GM18498 (cell line): ENCODE measurements at regions not wholly inside any gene's neighbourhood (a gene's known extent, or its start where the extent isn't known, plus 50 kb on each side); places are given as distances from the start of the nearest gene placed in this dataset.
"Not testable (repeated sequence)": the region's sequence is repeated elsewhere in the genome, so short reads cannot be mapped to it uniquely, and the experiment has no call there.

ENCODE experiments used
- ATAC-seq: cut with Tn5 transposase; IDR thresholded peaks from one replicate; pipeline ENCODE4 v1.9.1; 2021; ENCODE audit warnings: mild to moderate bottlenecking, moderate library complexity; ENCODE audit not compliant: unreplicated experiment

DNA sequence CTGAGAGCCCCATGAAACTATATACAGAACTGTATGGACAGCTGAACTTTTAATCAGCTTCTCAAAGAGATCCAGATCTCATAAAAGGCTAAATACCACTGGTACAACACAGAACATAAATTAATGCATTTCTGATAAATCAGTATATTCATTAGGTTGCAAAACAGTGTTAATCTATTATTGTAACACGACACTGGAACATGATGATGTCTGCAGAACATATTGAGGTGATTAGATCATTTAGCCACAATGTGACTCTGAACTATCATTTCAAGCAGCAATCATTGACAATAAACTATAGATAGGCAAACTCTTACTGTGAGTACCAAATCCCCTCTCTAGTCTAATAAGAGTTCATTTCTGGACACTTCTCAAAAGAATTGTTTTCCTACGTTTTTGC lies 50.3 kb downstream of the GASK1B start:
- ATAC-seq = no peak

DNA sequence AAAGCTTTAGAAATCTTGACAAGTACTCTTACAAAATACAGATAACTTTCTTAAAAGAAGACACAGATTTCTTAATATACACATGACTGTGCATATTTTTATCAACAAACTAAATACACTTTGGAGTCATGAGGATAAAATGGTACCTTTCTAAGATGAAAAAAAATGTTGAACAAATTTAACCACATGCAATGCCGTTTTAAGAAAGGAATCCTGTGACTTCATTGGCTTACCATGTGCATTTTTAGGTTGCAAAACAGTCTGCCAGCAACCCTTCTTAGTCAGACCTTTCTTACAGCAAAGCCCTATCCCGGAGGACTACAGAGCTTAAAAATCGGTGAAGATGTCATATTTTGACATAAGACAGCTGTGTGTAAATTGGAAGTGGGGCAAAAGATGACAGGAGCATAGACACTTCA lies 51.7 kb downstream of the GASK1B start:
- no peak for ATAC-seq

DNA sequence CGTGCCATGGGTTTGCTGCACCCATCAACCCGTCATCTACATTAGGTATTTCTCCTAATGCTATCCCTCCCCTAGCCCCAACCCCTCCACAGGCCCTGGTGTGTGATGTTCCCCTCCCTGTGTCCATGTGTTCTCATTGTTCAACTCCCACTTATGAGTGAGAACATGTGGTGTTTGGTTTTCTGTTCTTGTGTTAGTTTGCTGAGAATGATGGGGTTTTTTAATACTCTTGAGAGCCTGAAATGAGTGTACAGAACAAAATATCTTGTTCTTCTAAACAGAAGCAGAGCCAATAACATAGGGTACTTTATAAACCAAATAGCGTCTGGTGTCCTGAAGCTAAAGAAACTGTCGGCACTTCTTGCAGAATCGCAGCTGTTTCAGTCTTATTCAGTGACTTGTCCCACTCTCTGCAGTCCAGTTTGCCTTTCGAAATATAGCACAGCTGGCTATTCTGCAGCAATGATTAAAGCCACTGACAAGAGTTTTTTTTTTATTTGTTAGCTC lies 52.1 kb downstream of the GASK1B start:
- ATAC-seq = not testable (repeated sequence)

DNA sequence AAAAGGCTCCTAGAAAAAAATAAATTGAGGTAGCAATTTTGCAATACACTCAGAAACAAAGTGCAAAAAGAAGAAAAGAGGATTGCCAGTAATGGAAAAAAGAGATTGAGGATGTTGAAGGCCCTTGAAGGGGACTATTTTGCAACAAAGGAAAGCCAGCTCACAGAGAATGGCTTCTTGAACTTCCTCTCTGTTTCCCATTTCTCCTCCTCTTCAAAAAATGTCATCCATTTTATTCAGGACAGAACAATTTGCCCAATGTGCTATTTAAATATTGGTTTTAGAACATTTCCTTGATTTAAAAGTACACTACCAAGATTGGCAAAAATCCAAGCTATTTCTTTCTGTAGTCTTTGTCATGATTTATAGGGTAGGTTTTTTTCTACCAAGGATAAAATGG lies 60.2 kb downstream of the GASK1B start:
- no peak for ATAC-seq

DNA sequence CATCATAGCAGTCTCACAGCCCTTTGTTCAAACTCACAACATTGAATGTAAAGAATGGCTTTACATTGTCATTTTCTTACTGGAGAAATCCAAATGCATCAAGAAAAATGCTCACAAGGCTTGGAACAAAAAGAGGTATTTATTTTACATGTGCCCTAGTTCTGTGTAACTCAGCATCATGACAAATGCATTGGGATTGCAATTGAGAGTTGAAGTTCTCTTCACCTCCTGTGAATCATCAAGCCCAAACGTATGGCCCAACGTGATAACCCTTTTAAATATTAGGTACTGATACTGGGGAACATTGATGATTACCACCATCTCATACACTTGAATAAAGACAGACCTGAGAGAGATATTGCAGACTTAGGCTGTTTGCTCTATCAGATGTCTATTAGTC lies 61.6 kb downstream of the GASK1B start:
- no peak for ATAC-seq

DNA sequence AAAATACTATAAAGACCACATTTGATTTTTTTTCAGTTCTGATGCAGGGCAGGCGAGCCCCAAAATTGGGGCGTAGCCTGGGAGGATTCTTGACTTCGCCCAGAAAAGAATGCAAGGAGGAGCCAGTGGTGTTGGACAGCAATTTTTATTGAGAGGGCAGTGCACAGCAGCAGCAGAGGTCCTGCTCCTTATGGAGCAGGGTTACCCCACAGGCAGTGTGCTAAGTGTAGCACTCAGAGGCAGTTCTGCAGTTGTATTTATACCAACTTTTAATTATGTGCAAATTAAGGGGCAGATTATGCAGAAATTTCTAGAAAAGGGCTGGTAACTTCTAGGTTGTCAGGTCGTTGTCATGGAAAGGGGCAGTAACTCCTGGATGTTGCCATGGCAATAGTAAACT lies 69.9 kb downstream of the GASK1B start:
- ATAC-seq = no peak

DNA sequence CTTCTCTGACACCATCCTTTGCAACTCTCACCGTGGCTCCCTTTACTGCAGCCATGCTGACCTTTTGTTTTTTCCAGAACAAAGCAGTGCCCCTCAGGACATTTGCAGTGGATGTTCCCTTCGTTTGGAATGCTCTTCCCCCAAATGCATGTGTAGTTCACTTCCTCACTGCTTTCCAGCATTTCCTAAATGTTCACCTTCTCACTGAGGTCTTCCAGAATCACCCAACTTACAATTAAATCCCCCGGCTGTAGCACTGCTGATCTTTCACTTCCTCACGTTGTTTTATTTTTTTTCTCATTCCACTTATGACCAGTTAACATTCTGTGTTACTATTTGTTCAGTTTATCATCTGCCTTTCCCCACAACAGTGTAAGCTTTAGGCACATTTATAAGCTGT lies 73.1 kb downstream of the GASK1B start:
- ATAC-seq = no peak

DNA sequence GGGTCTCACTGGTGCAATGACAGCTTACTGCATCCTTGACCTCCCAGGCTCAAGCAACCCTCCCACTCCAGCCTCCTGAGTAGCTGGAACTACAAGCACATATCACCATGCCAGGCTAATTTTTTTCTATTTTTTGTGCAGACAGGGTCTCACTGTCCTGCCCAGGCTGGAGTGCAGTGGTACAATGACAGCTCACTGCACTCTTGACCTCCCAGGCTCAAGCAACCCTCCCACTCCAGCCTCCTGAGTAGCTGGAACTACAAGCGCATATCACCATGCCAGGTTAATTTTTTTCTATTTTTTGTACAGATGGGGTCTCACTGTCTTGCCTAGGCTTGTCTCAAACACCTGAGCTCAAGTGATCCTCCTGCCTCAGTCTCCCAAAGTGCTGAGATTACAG lies 74.0 kb downstream of the GASK1B start:
- no peak for ATAC-seq

DNA sequence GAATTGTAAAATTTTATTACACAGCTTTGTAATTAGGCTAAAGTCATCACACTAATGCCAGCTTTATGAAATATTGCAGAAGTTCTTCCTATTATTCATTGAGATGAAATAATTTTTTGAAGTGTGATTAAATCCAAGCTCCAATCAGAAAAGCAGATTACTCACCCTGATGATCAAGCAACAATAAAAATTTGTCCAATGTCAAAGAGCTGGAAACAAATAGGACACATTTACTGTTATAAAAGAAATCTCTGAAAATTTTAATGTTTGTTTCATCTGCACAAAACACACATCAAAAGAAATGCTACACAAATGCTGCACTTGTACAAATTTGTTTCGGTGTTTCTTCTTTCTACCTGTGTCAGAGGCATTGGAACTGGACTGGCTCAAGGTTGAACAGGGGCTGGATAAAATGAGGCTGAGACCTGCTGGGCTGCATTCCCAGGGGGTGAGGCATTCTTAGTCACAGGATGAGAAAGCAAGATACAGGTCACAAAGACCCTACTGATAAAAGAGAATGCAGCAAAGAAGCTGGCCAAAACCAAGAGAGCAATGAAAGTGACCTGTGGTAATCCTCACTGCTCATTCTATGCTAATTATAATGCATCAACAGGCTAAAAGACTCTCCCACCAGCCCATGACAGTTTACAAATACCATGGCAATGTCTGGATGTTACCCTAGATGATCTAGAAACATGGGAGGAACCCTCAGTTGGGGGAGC lies 78.3 kb downstream of the GASK1B start:
- no peak for ATAC-seq

DNA sequence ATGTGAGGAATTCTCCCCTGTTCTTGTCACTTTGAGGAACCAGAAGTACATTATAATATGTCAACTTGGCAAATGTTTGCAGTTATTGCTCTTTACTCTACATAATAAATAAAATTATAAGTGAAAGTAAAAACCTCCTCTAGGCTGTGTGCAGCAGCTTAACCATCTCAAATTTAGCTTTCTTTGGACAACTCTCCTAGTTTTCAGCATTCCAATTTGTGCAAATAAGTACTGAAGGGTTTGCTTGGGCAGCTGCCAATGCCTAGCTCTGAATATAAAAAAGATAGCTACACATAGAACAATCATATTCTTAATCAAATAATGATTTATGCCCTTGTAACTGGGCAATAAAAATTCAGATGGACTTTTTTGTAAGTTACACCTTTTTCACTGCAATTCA lies 82.5 kb downstream of the GASK1B start:
- no peak for ATAC-seq

DNA sequence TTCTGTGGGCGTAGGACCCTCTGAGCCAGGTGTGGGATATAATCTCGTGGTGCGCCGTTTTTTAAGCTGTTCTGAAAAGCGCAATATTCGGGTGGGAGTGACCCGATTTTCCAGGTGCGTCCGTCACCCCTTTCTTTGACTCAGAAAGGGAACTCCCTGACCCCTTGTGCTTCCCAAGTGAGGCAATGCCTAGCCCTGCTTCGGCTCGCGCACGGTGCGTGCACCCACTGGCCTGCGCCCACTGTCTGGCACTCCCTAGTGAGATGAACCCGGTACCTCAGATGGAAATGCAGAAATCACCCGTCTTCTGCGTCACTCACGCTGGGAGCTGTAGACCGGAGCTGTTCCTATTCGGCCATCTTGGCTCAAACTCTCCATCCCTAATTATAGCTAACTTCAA lies 82.9 kb downstream of the GASK1B start:
- ATAC-seq = not testable (repeated sequence)

DNA sequence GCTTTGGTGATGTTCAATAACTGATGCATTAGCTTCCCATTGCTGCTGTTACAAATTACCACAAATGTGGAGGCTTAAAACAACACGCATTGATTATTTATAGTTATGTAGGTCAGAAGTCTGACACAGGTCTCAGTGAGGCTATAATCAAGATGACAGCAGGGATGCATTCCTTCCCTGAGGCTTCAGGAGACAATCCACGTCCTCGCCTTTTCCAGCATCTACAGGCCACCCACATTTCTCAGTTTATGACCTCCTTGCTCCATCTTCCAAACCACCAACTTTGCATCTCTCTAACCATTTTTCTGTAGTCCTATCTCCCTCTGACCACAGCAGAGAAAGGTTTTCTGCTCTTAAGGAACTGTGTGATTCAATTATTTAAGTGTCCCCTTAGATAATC lies 92.5 kb downstream of the GASK1B start:
- ATAC-seq = no peak

DNA sequence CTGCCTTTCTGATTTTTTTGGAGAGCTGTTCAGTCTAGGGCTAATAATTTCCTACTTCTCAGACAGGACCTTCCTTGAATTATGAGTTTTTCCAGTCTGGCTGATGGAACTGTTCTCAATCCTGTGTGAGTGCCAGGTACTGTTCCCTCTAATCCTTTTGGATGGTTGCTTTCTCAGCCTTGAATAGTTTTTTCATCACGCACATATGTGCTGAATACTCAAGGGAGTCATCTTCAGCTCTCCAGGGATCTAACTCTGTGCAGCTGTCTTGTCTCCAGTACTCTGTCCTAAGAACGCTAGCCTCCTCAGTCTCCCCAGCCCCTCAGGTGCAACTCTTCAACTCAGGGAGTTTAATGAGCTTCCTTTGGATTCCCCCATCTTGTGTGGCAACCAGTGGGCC lies 93.2 kb downstream of the GASK1B start:
- no peak for ATAC-seq

DNA sequence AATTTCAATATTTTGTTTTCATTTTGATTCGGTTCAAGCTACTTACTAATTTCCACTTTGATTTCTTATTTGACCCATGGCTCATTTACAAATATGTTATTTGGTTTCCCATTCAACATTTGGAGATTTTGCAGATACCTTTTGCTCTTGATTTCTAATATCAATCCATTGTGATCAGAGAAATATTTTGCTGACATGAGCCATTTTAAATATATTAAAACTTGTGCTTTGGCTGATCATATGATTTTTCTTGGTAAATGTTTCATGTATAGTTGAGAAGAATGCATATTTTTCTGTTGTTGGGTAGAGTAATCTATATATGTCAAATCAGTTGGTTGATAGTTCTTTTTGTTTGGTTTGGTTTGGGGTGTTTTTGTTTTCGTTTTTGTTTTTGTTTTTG lies 95.0 kb downstream of the GASK1B start:
- ATAC-seq = no peak

DNA sequence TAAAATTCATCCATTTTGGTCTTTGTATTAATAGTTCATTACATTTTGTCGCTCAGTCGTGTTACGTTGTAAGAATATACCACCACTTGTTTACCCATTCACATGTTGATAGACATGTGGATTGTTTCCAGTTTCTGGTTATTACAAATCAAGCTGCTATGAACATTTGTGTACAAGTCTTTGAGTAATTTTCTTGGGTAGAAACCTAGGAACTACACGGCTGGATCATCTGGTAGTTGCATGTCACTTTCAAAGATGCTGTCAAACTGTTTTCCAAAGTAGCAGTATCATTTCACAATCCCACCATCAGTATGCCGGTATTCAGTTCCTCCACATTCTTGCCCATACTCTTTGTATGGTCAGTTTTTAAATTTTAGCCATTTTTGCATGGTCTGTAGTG lies 98.0 kb downstream of the GASK1B start:
- no peak for ATAC-seq

DNA sequence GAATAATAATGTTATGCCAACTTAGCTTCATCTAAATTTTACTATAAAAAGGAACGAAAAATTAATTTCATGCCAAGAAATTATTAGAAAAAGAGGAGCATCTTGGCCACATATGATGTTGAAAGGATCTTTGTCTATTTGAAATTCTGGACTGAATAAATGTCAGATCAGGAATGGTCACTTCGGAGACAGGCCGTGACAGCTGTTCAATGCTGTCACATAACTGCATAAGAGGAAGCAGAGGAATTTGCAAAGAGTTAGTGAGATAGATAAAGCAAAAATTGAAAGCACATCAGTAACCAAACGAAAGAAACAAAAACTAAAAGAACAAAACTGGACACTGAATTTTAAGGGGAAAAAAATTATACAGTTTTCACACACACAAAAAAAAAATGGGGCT lies 100.9 kb downstream of the GASK1B start:
- ATAC-seq = no peak

DNA sequence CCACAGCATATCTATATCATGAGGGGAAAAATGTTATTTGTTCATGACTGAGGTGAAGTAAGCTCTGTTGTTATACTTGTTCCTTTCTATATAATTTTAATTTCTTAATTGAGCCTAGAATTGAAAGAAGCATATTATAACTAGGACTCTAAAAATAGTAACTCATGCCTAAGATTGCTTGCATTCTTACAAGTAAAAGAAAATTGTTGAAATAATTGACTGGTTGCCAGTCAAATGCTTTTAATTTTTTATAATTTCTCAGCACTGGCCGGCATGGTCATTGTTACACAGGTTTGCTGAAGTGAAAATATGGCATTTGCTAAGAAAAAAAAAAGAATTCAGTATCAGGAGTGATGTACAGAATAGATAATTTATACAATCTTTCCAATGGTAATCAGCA lies 104.8 kb downstream of the GASK1B start:
- ATAC-seq = no peak

DNA sequence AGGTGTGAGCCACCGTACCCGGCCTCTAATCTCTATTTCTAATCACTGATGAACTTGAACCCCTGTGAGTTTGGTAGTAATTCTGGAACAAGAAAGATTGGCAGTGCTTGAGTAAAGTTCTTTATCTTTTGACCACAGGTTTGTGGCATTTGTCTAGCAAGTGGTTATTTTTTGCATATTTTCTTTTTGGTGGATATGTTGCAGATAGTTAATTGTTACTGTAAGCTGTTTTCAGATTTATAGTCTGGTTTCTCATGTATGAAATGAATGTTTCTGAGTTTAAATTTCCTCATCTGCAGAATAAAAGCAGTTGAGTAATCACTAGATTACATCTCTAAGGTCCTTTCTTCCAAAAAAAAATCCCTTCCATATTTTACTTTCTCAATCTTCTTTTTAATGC lies 105.2 kb downstream of the GASK1B start:
- no peak for ATAC-seq

DNA sequence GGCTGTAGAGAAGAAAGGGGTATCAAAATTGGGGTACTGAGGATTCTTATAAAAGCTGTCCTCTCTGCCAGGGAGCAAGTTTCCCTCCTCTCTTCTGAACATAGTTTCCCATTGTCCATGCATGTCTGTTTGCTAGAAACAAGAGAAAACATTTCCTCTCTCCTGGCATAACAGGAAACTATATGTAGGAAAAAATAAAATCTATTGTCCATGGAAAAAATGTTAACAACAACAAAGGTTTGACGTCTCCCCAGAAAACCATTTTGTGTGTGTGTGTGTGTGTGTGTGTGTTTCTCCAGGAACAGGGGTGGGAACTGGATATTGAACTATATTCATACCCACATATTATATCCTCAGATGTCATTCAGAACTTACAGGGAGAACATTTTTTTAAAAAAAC lies 107.2 kb downstream of the GASK1B start:
- no peak for ATAC-seq

DNA sequence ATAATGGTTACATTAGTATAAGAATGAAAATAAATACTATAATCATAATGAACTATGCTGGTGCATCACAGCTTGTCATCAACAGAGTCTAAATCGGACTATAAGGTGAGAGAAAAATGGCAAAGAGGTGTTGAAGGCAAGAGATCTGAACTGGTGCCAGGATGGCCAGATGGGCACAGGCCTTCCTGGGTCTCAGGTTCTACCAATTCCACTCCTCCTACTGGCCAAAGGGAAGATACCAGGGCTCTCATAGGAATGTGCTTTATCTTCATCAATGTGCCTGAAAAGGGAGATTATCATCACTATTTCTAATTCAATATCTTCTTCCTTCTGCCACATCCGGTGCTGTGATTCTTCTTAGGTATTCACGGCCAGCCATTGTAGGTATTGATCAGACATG lies 107.6 kb downstream of the GASK1B start:
- no peak for ATAC-seq

DNA sequence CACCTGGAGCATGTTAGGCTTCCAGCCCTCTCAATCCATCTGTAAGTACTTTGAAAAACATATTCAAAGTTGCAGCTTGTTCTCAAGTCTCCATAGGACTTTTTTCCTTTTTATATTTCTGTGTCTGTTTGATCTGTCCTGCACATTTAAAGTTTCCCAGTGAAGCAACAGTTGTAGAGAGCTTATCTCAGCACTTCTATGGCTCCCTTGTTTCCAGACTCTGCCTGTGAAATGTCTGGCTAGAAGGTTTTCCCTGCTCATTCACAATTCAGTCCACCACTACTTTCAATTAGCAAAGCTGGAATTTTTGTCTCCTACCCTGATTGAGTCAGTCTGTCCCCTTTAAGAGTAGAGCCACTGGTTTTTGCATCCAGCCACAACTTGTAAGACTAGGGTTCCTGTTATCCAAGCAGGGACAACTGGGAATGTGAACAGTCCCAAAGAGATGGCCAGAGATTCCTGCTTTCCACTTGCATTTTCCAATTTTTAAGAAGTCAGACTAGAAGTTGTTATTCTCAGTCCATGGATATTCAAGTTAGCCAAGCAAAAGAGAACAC lies 116.1 kb downstream of the GASK1B start:
- ATAC-seq = no peak

DNA sequence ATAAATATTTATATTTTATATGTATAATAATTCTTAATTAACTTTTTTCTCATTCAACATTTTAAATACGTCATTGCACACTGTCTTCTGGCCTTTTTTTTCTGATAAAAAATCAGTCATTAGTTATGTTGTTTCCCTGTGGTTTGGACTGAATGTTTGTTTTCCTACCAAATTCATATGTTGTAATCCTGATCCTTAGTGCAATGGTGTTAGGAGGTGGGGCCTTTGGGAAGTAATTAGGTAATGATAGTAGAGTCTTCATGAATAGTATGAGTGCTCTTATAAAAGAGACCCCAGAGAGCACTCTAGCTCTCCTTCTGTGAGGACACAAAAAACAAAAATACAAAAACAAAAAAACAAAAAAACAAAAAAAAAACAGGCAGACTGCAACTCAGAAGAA lies 117.2 kb downstream of the GASK1B start:
- no peak for ATAC-seq

DNA sequence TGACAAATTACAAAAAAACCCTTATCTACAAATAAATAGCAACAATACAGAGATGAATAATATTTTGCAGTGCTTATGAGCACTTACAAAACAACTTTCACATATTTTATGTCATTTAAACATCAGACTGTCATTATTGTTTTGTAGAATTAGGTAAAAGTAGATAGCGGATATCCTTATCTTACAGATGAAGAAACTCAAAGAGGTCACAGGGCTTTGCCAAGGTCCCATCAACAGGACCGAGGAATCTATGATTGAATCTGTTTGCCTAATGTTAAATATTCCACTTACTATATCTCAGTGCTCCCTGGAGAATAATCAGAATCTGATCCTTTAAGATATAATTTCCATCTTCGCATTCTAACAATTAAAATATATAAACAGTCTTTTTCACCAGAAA lies 119.0 kb downstream of the GASK1B start:
- ATAC-seq = no peak
